Type B pancreatic cell (in vitro differentiated cells): ENCODE measurements at regions not wholly inside any gene's neighbourhood (a gene's known extent, or its start where the extent isn't known, plus 50 kb on each side); places are given as distances from the start of the nearest gene placed in this dataset.

Experiments used
- DNase-seq: peaks from one replicate; pipeline ENCODE4 v3.0.0; 2021; ENCODE audit warnings: mixed read lengths; ENCODE audit not compliant: unreplicated experiment; ENCODE audit errors: extremely low spot score
- H3K27ac Mint-ChIP-seq: 2 replicates; pipeline ENCODE4 v1.8.0; 2021; ENCODE audit warnings: mild to moderate bottlenecking, mixed read lengths
- H3K27me3 Mint-ChIP-seq: 2 replicates; pipeline ENCODE4 v1.8.0; 2021; ENCODE audit warnings: mixed read lengths
- H3K36me3 Mint-ChIP-seq: 2 replicates; pipeline ENCODE4 v1.8.0; 2021; ENCODE audit warnings: mixed read lengths
- H3K4me1 Mint-ChIP-seq: one replicate; pipeline ENCODE4 v1.8.0; 2021; ENCODE audit warnings: mixed read lengths; ENCODE audit not compliant: unreplicated experiment
- H3K4me3 Mint-ChIP-seq: 2 replicates; pipeline ENCODE4 v1.8.0; 2021; ENCODE audit warnings: mild to moderate bottlenecking, mixed read lengths
- H3K9me3 Mint-ChIP-seq: 2 replicates; pipeline ENCODE4 v1.8.0; 2021; ENCODE audit warnings: mixed read lengths
- TF ChIP-seq, protein P1 (sequence below): fragments of 200-600 bp; sonication (generic); conservative IDR thresholded peaks from 2 replicates; pipeline ENCODE4 v1.5.0; 2021; ENCODE audit warnings: antibody characterized with exemption, mild to moderate bottlenecking

DNA sequence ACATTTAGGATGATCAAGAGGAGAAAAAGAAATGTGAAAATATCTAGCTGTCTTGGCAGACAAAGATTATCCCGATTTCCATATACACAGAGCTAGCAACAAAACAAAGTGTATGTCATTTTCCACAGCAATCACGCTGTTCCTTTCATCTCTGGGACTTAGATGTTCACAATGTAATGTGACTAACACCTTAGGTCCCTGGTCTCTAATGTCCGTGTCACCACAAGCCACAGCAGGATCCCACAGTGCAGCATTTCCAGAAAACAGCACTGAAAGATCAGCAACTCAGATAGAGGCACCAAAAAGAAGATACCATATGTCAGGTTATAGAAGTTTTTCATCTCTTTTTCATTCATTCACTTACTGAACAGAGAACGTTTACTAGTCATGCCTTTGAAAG, 118.0 kb upstream of the TNPO1 start:
- no peaks in the 10 kb centered on the region for H3K9me3 Mint-ChIP-seq
- H3K27ac Mint-ChIP-seq = no peak overlapping the region
- TF ChIP-seq, protein P1, sequence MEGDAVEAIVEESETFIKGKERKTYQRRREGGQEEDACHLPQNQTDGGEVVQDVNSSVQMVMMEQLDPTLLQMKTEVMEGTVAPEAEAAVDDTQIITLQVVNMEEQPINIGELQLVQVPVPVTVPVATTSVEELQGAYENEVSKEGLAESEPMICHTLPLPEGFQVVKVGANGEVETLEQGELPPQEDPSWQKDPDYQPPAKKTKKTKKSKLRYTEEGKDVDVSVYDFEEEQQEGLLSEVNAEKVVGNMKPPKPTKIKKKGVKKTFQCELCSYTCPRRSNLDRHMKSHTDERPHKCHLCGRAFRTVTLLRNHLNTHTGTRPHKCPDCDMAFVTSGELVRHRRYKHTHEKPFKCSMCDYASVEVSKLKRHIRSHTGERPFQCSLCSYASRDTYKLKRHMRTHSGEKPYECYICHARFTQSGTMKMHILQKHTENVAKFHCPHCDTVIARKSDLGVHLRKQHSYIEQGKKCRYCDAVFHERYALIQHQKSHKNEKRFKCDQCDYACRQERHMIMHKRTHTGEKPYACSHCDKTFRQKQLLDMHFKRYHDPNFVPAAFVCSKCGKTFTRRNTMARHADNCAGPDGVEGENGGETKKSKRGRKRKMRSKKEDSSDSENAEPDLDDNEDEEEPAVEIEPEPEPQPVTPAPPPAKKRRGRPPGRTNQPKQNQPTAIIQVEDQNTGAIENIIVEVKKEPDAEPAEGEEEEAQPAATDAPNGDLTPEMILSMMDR = no peak
- H3K36me3 Mint-ChIP-seq = no peaks in the 10 kb centered on the region
- H3K27me3 Mint-ChIP-seq = no peaks in the 10 kb centered on the region
- DNase-seq = no peak
- H3K4me3 Mint-ChIP-seq = no peak overlapping the region
- peaks cover 10% of the 10 kb centered on the region for H3K4me1 Mint-ChIP-seq

DNA sequence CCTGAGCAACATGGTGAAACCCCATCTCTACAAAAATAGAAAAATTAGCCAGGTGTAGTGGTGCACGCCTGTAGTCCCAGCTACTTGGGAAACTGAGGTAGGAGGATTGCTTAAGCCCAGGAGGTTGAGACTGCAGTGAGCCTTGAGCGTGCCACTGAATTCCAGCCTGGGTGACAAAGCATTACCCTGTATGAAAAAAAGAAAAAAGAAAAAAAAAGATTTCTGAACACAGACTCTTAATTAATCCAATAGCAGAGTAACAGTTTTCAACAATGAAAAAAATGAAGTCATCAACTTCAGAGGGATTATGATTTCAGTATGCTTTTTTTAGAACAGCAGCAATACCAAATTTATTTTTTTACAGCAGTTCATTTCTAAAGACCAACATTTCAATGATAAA, 118.8 kb upstream of the TNPO1 start:
- TF ChIP-seq, protein P1 = no peak
- peaks cover 11% of the 10 kb centered on the region for H3K4me1 Mint-ChIP-seq
- H3K9me3 Mint-ChIP-seq = no peaks in the 10 kb centered on the region

DNA sequence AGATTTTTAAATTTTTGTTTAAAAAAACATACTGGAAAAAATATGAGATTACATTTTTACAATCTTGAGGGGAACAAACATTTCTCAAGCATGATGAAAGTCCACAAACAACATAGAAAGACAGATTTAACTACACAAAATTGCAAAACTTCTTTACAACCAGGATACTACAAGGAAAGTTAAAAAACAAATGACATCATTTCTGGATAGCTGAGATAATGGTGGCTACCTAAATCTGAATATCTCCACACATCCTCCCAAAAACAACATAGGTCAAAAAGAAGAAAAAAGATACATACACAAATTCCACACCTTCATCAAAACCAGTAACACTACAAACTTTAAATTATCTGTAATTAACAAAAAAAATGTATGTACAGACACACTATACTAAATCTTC, 120.8 kb upstream of the TNPO1 start:
- no peak overlapping the region for H3K27ac Mint-ChIP-seq
- H3K4me1 Mint-ChIP-seq = peaks cover 23% of the 10 kb centered on the region
- no peaks in the 10 kb centered on the region for H3K36me3 Mint-ChIP-seq

More for the DNA sequence above, 118.8 kb upstream of the TNPO1 start:
- H3K27ac Mint-ChIP-seq = no peak overlapping the region
- no peaks in the 10 kb centered on the region for H3K36me3 Mint-ChIP-seq
- H3K4me3 Mint-ChIP-seq = no peak overlapping the region
- H3K27me3 Mint-ChIP-seq = no peaks in the 10 kb centered on the region
- DNase-seq = no peak

DNA sequence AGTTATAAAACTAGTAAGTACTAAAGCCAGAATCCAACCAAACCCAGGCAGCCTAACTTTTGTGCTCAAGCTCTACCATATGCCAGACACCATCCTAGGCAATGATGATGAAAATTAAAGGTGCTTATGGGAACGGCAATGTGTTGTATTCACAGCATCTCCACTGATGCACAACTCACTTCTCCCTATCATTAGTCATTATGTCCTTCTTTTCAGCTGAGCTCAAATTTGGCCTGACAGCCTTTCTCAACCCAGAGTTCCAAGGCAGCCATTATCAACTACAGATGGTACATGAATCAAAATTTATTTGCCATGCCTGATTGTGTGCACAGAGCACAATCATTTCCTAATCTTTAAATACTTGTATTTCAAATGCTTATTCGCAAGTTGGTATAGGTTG, 121.6 kb upstream of the TNPO1 start:
- H3K9me3 Mint-ChIP-seq = no peaks in the 10 kb centered on the region
- H3K27me3 Mint-ChIP-seq = no peaks in the 10 kb centered on the region
- DNase-seq = no peak
- no peaks in the 10 kb centered on the region for H3K36me3 Mint-ChIP-seq
- H3K27ac Mint-ChIP-seq = no peak overlapping the region
- H3K4me1 Mint-ChIP-seq = peaks cover 23% of the 10 kb centered on the region
- TF ChIP-seq, protein P1 = no peak
- no peak overlapping the region for H3K4me3 Mint-ChIP-seq

More for the DNA sequence above, 120.8 kb upstream of the TNPO1 start:
- H3K27me3 Mint-ChIP-seq = no peaks in the 10 kb centered on the region
- TF ChIP-seq, protein P1 = no peak
- no peak for DNase-seq
- H3K9me3 Mint-ChIP-seq = no peaks in the 10 kb centered on the region
- H3K4me3 Mint-ChIP-seq = no peak overlapping the region

DNA sequence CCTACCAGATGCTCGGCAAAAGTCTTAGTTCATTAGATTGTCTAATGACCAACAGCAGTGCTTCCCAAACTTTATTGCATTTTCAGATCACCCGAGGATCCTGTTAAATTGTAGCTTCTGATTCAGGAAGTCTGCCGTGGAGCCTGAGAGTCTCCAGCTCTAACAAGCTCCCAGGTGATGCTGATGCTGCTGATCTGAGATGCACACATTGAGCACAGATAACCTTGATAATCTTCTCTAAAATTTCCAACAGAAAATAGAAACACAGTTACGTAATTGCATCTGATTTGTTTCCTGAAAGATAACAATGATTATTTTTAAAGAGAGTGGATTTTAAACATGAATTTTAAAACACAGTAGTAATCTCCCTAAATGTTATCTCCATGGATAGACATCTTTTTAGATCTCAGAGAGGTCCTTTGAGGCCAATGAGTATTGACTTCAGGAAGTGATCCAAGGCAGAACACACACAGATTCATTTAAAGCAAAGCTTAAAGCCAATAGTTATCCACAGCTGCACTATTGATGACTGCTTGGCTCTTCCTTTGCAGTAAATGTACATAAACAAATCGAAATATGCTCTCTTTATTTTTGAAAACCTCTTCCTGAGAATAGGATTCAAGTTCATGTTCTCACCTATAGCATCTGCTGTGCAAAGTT, 122.8 kb upstream of the TNPO1 start:
- no peaks in the 10 kb centered on the region for H3K36me3 Mint-ChIP-seq
- no peaks in the 10 kb centered on the region for H3K27me3 Mint-ChIP-seq
- TF ChIP-seq, protein P1 = no peak
- no peaks in the 10 kb centered on the region for H3K9me3 Mint-ChIP-seq
- DNase-seq = no peak
- H3K4me3 Mint-ChIP-seq = no peak overlapping the region
- no peak overlapping the region for H3K27ac Mint-ChIP-seq
- H3K4me1 Mint-ChIP-seq = peaks cover 23% of the 10 kb centered on the region
